COLO668 (cell line): ENCODE measurements at regions not wholly inside any gene's neighbourhood (a gene's known extent, or its start where the extent isn't known, plus 50 kb on each side); places are given as distances from the start of the nearest gene placed in this dataset.
A peak's percentile ranks its signal among the peaks of the same experiment; 100 is the strongest.

Source experiments
- DNase-seq: peaks from one replicate; lab custom pipeline; 2025; ENCODE audit not compliant: unreplicated experiment; lab: John Stamatoyannopoulos, UW

DNA sequence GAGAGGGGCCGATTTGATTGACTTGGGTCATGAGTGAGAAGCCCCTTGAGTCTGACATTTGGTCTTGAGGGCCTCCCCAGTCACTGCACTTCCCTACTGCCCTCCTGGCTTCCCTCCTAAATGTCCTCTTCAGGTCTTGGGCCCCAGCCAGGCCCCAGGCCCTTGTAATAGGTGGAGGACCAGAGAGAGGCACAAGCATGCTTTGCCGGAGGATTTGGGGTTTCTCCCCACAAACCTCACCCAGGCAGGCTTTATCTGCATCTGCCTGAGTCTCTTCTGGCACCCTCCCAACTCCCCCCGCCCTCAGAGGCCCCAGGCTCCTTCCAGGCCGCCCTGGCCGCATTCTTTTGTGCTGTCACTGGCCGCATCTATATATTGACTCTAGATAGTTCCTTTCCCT lies 270.7 kb downstream of the HAUS1 start:
- peak; percentile 13 for DNase-seq

DNA sequence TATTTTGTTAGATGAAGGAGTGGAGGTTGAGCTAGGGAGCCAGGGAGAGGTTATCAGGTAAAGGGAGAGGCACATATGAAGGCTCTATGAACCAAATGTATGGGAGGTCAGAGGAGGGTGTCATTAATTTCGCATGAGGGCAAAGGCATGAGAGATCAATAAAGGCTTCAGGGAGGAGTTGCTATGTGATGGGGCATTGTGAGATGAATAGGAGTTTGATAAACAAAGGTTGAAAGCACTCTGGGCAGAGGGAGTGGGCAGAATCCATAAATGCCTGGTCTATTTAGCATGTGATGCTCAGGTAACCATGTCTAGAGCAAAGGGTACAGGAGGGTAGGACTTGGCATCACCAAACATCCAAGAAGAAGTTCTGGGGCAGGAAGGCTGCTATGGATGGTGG lies 273.4 kb downstream of the HAUS1 start:
- DNase-seq = no peak

DNA sequence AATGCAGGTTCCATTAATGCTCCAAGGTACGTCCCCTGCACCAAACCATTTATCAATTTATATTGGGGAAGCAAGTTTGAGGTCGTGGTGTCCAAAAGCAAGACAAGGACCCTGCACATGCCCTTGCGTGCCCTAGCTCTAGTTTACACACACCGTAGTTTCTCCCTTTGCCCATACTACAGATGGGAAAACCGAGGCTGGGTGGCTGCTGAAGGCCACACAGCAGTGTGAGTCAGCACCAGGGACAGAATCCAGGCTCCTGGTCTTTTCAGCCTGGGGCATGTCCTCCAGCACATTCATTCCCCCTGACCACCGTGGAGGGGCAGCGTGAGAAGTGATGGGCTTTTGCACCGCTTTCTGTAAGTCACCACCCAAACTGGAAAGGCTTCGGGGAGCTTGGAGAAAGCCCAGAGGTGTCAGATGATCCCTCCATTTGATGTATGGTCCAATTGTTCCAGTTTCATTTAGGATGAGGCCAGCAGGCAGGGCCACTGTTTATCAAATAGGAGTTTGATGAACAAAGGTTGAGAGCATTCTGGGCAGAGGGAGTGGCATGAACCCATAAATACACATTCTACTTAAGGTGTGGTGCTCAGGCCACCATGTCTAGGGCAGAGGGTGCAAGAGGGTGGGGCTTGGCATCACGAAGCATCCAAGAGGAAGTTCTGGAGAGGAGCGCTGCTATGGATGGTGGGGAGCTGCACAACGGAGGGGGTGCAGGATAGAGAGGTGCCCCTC lies 274.1 kb downstream of the HAUS1 start:
- DNase-seq = no peak

DNA sequence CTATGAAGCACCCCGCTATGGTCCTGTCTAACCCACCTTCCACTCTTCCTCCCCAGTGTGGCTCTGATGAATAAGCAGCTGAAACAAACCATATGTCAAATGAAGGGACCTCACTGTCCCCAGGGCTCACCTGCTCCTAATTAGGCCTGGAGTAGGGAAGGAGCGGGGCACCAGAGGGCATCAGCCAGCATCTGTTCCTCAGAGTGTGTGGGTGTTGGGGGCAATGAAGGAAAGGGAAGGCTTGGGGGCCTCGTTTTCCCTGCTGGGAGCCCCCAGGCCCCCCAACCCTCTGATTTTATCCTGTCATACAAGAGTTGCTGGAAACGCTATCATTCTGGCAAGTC lies 274.7 kb downstream of the HAUS1 start:
- DNase-seq = no peak

DNA sequence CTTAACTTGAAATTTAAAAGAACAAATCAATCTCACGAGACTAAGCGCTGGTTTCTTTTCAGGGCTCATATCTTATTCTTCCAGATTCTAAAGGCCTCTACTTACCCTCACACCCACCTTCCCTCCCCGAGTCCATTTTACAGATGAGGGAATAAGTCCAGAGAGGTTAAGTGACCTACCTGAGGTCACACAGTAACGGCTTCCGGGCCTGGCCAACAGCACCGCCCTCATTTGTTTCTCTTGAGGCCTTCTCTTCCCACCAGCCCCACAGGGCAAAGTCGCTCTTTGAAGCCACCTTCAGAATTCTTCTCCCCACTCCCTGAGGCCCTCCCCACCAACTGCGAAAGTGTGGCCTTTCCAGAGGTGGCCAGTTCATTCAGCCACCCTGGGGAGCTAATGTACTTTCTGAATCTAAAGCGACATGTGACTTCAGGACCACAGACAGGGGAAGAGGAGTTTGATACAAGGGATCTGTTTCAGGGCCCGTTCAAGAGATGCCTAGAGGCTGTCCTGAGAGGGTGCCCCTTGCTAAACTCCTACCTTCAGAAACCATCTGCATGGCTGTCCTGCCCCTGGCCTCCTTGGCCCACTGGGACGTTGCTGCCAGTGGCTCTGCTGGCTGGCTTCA lies 275.3 kb downstream of the HAUS1 start:
- DNase-seq = no peak

DNA sequence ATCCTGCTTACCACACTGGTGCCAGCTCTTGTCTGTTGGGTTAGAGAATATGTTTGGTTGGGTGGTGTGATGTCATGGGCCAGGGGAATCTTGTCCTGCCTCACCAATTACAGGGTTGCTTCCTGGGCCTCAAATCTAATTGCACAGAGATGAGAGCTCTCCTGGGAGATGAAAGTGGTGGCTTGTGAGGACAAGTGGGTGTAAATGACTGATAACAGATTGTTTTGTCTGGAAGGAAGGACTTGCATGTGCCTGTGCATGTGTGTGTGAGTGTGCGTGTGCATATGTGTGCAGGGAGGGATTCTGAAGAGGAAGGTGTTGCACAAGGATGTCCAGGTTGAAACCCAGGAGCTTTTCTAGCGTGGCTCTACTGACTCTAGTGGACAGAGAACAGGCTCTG lies 271.9 kb downstream of the LOXHD1 start:
- DNase-seq = no peak

DNA sequence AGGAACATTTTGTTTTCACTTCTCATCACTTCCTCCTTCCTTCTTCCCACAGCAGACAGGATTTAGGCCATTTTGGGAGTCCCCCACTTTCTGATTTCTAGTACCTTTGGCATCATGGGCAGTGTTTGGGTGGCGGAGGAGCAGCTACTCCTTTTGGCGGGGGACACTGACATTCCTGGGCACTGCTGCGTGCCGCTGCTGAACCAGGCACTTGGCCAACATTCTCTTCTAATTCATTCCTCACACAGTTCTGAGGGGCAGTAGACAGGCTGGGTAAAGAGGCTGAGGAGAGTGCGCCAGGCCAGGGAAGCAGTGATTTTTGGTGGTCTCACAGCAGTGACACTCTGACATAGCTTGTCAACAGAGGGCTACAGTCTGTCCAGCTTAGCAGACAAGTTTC lies 270.2 kb downstream of the LOXHD1 start:
- no peak for DNase-seq

DNA sequence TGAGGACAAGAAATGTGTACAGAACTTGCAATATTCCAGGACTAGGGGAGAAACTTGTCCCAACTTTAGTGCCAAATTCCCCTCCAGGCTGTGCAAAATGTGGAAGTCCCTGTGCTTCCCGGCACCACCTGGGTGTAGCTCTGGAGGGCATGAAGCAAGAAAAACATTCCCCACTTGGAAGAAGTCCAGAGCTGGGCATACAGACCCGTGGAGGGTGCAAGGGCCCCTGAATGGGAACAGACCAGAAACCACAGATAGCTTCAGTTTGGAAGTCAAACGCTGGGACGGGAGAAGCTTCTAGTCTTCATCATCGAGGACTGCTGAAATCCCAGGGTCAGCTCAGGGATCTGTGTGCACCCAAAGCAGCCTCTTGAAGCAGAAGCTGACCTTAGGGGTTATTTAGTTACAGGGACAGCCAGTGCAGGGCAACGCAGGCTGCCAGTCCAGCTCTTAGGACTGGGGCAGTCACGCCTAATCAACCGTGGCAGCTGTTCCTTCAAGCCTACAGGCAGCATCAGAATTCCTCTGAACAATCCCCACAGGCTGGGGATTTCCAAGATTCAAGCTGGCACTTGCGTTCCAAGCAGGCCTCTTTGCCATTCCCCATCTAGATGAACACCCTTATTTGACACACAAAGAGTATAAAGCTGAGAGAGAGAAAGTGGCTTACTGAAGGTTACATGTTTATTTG lies 269.4 kb downstream of the LOXHD1 start:
- peak; percentile 20 for DNase-seq

DNA sequence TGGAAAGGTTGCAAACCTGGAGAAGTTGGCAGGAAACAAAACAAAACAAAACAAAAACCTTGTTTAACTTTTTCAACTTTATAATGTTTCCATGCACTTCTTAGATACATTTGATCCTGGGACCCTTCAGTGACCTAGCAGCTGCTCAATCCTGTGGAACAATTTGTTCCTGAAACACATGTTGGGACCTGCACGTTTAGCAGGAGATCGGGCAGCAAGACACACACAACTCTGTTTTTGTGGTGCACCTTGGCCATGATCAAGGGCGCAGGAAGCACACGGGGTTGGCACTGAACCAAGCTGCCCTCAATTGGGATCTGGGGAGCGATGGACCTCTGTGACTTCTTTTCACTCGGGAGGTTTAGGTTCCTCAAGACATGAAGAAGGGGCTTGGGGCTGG lies 268.7 kb downstream of the LOXHD1 start:
- no peak for DNase-seq

DNA sequence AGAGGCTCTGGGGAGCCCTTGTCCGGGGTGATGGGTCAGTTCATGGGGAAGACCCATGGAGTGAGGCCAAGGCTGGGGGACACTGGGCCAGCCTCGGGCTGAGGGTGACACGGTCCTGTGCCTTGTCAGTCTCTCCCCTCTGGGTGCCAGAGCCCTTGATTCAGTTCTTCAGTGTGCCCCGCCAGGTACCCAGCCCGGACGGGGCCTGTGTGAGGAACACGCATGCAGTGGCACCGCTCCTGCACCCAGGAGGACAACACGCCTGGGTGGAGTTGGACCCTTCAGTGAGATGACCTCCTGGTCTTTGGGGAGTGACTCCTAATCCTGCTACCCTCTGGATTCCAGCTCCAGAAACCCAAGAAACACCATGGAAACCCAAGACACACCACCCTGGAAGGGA lies 264.4 kb downstream of the LOXHD1 start:
- no peak for DNase-seq

DNA sequence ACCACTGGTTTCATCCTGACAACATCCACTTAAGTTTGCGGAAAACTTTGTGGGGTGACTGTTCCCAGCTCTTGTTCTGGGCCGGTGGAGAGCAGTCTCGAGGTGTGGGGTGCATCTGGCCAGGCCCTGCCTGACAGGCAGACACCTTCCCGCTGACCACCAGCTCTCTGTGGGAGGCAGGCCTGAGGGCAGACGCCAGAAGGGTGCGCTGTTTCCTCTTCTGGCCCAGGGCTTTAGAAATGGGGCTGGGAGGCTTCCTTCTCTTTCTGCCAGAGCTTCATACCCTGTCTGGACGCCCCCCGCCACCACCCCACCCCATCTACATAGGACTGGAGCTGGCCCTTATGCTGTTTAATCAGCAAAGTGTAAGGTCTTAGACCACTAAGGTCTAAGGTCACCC lies 263.8 kb downstream of the LOXHD1 start:
- DNase-seq = peak; percentile 35

DNA sequence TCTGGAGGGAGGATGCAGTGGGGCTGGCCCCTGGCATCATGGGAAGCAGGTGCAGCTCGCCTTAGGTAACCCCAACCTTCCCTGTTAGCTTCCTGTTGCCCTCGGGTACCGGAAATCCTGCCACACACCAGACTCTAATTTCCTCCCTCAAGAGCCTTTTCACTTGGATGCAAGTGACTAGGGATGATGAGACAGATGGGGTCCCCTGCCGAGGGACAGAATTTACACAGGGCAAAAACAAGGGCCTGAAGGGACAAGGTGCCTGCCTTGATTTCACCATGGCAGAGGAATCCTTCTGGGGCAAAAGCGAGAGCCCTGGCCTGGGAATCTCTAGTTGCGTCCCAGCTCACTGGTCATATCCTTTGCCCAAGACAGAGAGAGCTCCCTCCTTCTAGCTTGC lies 263.1 kb downstream of the LOXHD1 start:
- DNase-seq = no peak

DNA sequence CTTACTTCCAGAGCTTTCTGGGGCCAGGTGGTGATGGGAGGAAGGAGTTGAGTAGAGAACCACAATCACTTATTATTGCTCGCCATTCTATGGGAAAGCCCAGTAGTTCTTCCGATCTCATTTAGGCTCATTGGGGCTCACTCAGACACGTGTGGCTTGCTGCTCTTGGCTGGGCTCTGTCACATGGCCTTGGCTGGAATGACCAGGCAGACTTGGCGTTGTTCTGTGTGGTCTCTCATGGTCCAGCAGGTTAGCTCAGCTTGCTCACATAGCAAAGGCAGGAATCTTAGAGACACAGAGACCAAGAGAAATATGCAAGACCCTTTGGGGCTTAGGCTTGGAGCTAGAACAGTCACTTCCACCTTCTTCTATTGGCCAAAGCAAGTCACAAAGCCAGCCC lies 261.2 kb downstream of the LOXHD1 start:
- no peak for DNase-seq

DNA sequence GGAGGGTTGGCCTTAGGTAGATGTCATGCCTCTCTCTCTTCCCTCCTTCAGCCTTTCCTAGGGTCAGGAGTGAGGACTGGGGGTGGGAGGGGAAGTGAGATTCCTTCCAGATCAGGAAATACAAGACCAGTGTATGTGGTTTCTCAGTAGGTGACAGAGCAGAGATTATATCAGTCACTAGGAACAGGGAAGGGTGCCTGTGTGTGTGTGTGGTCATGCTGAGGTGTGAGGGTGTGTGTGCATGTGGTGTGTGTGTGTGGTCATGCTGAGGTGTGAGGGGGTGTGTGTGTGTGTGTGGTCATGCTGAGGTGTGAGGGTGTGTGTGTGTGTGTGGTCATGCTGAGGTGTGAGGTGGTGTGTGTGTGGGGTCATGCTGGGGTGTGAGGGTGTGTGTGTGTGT lies 259.8 kb downstream of the LOXHD1 start:
- no peak for DNase-seq

DNA sequence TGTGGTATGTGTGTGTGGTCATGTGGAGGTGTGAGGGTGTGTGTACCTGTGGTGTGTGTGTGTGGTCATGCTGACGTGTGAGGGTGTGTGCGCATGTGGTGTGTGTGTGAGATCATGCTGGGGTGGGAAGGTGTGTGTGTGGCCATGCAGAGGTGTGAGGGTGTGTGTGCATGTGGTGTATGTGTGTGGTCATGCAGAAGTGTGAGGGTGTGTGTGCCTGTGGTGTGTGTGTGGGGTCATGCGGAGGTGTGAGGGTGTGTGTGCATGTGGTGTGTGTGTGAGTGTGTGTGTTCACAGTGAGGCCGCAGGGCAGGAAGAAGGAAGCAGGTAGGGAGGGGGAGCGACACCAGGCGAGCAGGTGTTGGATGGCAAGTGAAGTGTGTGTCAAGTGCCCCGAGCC lies 259.0 kb downstream of the LOXHD1 start:
- no peak for DNase-seq

DNA sequence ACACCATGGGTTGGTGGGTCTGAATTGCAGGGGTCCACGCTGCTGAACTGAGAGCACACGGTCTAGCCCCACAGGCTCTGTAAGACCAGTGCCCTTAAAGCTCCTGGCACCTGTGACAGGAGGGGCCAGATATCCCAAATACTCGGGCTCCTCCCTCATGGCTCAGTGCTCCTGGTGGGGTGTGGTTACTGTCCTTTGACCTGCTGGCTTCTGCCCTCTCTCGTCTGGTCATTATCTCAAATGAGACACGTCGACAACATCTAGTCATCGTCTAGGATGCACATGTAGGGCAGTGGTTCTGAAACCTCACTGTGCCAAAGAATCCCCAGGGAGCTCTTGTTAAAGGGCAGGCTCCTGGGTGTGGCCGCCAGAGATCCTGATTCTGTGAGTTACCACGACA lies 258.4 kb downstream of the LOXHD1 start:
- no peak for DNase-seq

DNA sequence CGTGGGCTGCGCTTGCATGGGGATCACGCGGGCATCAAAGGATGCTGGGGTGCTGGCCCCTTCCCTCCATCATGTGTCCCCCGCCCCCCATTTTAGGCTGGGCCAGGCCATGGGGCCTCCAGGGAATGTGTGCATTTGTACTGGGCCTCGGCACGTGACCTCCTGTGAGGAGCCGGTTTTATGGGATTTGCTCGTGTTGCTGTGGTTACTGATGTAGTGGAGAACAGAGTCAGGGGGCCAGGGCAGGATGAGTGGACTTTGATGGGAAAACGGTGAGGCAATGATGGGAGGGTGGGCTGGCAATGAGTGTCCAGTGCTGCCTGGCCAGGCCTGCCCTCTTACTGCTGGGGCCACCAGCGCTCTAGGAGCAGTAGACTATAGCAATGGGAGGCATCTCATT lies 257.7 kb downstream of the LOXHD1 start:
- no peak for DNase-seq

DNA sequence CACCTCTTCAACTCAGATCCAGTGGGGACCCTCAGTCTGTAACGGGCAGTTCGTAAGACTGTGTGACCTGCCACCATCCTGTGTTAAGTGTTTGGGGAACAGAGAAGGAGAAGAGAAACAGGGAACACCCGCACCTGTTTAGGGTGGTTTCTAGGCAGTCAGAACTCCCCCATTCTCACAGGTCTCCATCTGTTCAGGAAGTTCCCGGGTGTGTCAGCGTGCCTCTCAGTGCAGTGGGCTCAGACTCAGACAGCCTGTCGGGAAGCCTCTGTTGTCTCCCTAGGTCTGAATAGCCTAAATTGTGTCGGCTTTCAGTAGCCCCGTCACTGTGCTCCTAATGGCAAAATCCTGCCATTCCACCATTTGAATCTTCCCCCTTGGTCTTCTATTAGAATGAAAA lies 256.6 kb downstream of the LOXHD1 start:
- no peak for DNase-seq

DNA sequence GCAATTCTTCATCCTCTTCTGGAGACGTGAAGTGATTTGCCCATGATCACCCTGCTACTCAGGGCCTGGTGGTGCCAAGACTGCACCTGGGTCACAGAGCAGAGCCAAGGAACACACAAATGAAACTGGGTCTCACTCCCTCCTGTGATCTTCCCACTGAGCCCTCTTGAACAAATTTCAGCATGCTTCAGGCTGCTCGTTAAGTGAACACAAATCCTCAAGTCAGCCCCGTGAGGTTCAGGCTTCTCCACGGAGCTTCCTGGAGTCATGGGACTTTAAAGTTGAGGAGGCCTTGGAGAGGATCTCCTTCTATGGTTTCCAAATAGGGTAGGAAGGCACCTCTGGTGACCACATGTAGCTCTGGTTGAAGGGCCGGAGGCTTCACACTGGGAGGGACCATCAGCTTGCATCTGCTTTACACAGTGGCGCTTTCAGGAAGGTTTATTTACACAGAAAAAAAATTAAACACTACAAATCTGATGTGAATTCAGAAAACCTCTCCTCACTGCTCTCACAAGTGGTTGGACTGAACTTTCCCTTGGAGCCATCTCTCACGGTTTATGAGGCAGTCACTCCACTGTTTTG lies 255.4 kb downstream of the LOXHD1 start:
- no peak for DNase-seq

DNA sequence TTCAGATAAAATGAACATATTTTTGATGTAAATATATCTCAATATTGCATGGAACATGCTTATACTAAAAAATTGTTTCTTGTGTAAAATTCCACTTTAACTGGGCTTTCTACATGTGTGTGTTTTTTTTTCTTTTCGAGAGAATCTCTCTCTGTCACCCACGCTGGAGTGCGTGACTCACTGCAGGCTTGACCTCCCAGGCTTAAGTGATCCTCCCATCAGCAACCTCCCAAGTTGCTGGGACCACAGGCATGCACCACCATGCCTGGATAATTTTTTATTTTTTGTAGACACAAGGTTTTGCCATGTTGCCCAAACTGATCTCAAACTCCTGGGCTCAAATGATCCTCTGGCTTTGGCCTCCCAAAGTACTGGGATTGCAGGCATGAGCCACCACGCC lies 254.6 kb downstream of the LOXHD1 start:
- no peak for DNase-seq

DNA sequence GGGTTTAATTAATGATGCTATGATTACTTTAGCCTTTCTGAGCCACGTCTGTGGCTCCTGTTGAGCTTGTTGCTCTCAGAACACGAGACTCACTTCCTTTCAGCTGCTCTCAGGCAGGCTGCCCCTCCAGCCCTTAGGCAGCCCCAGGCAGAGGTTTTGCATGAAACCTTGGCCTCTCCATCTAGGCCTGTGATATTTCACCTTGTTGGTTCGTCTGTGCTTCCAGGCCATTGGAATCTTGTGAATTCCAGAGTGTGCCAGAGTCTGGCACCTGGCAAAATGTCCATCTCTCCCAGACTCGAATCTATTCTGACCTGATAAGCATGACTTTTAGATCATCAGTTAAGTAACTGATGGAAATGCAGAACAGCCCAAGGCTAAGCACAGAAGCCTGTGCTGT lies 254.1 kb downstream of the LOXHD1 start:
- DNase-seq = no peak

DNA sequence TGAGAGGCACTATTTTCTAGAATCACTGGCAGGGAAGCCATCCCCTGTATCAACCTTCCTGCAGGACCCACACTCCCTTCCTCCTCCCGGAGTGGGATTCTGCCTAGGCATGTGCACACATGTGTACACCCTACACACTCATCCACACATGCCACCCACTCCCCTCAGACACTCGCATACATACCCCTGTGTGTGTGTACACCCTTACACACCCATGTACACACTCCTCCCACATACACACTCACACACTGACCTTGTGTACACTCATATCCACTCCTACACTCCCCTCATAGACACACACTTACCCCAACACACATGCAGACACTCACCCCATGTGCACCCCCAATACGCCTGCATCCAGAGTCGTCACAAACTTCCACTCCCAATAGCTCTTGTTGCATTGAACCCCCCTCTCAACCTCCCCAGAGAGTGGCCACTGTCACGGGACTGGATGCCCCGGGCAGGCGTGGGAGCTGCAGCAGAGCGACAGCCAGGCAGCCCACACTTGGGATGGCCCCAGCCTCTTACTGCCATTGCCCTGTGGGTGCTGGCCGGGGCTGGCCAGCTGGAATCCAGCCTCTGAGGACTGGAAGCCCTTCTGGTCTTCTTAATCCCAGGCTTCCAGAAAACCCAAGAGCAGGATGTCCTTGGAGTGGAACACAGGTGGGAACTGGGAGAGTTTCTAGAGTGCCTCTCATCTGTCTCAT lies 251.0 kb downstream of the LOXHD1 start:
- no peak for DNase-seq
